ENCODE measurements at regions not wholly inside any gene's neighbourhood (a gene's known extent, or its start where the extent isn't known, plus 50 kb on each side); places are given as distances from the start of the nearest gene placed in this dataset.
"Not testable (repeated sequence)": the region's sequence is repeated elsewhere in the genome, so short reads cannot be mapped to it uniquely, and the experiment has no call there.

DNA sequence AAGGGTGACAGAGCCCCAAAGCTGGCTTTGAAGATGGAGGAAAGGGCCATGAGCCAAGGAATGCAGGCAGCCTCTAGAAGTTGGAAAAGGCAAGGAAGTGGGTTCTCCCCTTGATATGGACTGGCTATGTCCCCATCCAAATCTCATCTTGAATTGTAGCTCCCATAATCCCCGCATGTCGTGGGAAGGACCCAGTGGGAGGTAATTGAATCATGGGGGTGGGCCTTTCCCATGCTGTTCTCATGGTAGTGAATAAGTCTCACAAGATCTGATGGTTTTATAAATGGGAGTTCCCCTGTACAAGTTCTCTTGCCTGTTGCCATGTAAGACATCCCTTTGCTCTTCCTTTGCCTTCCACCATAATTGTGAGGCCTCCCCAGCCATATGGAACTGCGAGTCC, 65.0 kb upstream of the NANOS1 start:
- not testable (repeated sequence) for TF ChIP-seq POLR2AphosphoS5 (IDR thresholded peaks at IDR 0.05; ENCODE audit: insufficient read depth in 1 of 2, low read depth in 1 of 2)
- TF ChIP-seq, protein P1, sequence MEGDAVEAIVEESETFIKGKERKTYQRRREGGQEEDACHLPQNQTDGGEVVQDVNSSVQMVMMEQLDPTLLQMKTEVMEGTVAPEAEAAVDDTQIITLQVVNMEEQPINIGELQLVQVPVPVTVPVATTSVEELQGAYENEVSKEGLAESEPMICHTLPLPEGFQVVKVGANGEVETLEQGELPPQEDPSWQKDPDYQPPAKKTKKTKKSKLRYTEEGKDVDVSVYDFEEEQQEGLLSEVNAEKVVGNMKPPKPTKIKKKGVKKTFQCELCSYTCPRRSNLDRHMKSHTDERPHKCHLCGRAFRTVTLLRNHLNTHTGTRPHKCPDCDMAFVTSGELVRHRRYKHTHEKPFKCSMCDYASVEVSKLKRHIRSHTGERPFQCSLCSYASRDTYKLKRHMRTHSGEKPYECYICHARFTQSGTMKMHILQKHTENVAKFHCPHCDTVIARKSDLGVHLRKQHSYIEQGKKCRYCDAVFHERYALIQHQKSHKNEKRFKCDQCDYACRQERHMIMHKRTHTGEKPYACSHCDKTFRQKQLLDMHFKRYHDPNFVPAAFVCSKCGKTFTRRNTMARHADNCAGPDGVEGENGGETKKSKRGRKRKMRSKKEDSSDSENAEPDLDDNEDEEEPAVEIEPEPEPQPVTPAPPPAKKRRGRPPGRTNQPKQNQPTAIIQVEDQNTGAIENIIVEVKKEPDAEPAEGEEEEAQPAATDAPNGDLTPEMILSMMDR (IDR thresholded peaks at IDR 0.05): not testable (repeated sequence)
